Activated B cell treated with CpG ODN at 0.5 μM for 24 hours (primary cell): ENCODE measurements at regions not wholly inside any gene's neighbourhood (a gene's known extent, or its start where the extent isn't known, plus 50 kb on each side); places are given as distances from the start of the nearest gene placed in this dataset.

Source experiments
- ATAC-seq: fragments of 200-7000 bp; cut with Tn5 transposase; one replicate; pipeline ENCODE4 v1.10.0; 2021; ENCODE audit warnings: low read depth, mild to moderate bottlenecking, moderate library complexity
- CTCF ChIA-PET: fragments of 350-600 bp; sonication (Branson Sonifier 250); formaldehyde crosslinking; loops from one replicate; lab custom pipeline; 2021; ENCODE audit warnings: antibody characterized with exemption; lab: Charles Lee
- POLR2A ChIA-PET: fragments of 350-600 bp; sonication (Branson Sonifier 250); formaldehyde crosslinking; loops from one replicate; lab custom pipeline; 2021; ENCODE audit warnings: antibody characterized with exemption; lab: Charles Lee
- DNase-seq: peaks from one replicate; pipeline ENCODE4 v3.0.0; 2022
- H3K27ac Mint-ChIP-seq: one replicate; pipeline ENCODE4 v1.8.0; 2020; ENCODE audit warnings: mixed read lengths
- H3K27me3 Mint-ChIP-seq: one replicate; pipeline ENCODE4 v1.8.0; 2021; ENCODE audit warnings: mixed read lengths
- H3K36me3 Mint-ChIP-seq: one replicate; pipeline ENCODE4 v1.8.0; 2021; ENCODE audit warnings: low read depth, mixed read lengths
- H3K4me1 Mint-ChIP-seq: one replicate; pipeline ENCODE4 v1.8.0; 2021; ENCODE audit warnings: mixed read lengths
- H3K4me3 Mint-ChIP-seq: one replicate; pipeline ENCODE4 v1.8.0; 2020; ENCODE audit warnings: mild to moderate bottlenecking, mixed read lengths
- H3K9me3 Mint-ChIP-seq: one replicate; pipeline ENCODE4 v1.8.0; 2020; ENCODE audit warnings: mixed read lengths
- intact Hi-C: fragments of 100-400 bp; cut with micrococcal nuclease; formaldehyde crosslinking; loops from one replicate; pipeline ENCODE4 v1.15.1; 2024
- TF ChIP-seq, protein P1 (sequence below): fragments of 200-600 bp; IDR thresholded peaks from one replicate; pipeline ENCODE4 v1.8.0; 2022; ENCODE audit warnings: antibody characterized with exemption, mild to moderate bottlenecking

DNA sequence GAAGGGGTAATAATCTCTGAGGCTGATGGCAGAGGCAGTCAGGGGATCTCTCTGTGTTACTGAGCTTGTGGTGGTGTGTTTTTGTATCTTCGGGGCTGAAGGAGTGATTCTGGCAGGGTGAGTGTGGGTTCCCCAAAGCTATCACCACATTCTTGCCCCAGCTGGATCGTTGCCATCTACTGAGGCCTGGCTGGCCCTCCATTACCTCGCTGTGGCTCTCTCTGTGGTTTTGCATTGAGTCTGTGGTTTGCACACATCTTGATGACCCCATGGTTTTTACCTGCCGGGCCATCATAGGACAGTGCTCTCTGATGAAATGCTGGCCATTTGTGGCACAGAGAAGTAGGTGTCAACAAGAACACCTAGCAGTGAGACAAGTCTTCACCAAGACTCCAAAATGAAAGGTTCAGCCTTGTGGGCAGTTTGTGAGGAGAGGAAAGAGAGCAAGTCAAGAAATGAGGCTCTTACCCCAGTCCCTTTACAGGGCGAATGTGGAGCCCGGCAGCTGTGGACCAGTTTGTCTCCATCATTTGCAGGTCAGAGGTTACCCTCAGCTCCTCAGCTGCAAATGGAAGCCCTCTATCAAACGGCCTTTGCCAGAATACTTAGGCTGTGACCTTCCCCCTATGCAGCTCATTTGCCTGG is 69.0 kb upstream of the NPAS1 start:
- ChIA-PET POLR2A (interaction anchor here (0.6 kb wide), 2 partner anchors 9 to 26 kb away, joined by 6 to 8 read pairs; no protein-coding TSS in a partner anchor), CTCF (no interaction called here)
- TF ChIP-seq, protein P1, sequence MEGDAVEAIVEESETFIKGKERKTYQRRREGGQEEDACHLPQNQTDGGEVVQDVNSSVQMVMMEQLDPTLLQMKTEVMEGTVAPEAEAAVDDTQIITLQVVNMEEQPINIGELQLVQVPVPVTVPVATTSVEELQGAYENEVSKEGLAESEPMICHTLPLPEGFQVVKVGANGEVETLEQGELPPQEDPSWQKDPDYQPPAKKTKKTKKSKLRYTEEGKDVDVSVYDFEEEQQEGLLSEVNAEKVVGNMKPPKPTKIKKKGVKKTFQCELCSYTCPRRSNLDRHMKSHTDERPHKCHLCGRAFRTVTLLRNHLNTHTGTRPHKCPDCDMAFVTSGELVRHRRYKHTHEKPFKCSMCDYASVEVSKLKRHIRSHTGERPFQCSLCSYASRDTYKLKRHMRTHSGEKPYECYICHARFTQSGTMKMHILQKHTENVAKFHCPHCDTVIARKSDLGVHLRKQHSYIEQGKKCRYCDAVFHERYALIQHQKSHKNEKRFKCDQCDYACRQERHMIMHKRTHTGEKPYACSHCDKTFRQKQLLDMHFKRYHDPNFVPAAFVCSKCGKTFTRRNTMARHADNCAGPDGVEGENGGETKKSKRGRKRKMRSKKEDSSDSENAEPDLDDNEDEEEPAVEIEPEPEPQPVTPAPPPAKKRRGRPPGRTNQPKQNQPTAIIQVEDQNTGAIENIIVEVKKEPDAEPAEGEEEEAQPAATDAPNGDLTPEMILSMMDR: no peak
- H3K4me1 Mint-ChIP-seq: peaks cover 22% of the 10 kb centered on the region
- no peak overlapping the region for H3K27ac Mint-ChIP-seq
- H3K36me3 Mint-ChIP-seq: peaks cover 24% of the 10 kb centered on the region
- ATAC-seq: no peak
- DNase-seq: no peak
- H3K27me3 Mint-ChIP-seq: no peaks in the 10 kb centered on the region
- intact Hi-C loops: no loop called here
- H3K9me3 Mint-ChIP-seq: no peaks in the 10 kb centered on the region
- H3K4me3 Mint-ChIP-seq: no peak overlapping the region

DNA sequence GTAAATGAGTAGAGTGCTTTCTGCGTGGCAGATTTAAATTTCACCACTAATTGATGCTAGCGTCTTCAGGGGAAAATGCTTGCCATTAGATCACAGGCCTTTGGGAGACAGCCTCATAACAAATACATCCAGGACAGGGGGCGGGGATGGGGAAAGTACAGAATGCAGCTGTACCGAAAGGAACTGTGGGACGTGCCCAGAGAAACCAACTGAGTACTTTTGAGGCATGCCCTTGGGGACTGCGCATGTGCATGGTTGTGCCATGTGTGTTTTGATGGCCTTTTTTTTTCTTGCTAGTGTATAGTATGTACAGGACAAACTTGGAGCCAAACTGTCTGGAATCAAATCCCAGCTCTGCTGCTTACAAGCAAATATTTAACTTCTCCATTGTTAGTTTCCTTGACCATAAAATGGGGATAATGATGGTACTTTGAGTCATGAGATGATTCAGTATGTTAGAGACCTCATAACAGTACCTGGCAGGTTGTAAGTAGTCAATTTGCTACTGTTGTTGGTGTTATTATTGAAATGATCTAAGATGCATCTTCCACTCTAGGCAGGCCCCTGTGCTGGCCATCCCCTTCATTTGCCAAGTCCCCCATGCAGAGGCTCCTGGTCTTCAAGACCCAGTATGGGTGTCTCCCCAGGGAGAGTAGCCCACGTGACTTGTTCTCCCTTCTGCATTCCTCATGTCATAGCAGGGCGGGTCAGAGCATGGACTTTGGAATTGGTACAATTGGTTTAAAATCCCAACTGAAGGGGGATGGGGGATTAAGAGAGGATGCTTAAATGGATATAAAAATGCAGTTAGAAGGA is 68.3 kb upstream of the NPAS1 start:
- ATAC-seq (no peak), DNase-seq (no peak)
- H3K4me3 Mint-ChIP-seq: no peak overlapping the region
- no peak overlapping the region for H3K27ac Mint-ChIP-seq
- TF ChIP-seq, protein P1: no peak
- CTCF ChIA-PET: no interaction called here
- peaks cover 21% of the 10 kb centered on the region for H3K36me3 Mint-ChIP-seq
- H3K27me3 Mint-ChIP-seq: no peaks in the 10 kb centered on the region
- H3K9me3 Mint-ChIP-seq: no peaks in the 10 kb centered on the region
- intact Hi-C loops: no loop called here
- peaks cover 25% of the 10 kb centered on the region for H3K4me1 Mint-ChIP-seq
- POLR2A ChIA-PET: no interaction called here

DNA sequence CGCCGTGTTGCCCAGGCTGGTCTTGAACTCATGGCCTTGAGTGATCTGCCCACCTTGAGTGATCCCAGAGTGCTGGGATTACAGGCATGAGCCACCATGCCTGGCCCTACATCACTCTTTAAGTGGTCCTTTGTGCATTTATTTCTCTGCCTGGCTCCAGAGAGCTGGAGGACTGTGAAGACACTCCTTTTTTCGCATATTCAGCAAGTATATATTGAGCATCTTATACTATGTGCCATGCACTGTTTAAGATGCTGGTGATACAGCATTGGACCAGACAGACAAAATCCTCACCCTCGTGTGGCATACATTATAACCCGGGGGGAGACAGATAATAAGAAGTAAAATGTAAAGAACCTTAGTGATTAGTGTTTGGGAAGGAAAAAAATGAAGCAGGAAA is 66.8 kb upstream of the NPAS1 start:
- H3K36me3 Mint-ChIP-seq: peaks cover 21% of the 10 kb centered on the region
- intact Hi-C loops: no loop called here
- CTCF ChIA-PET: no interaction called here
- H3K4me3 Mint-ChIP-seq: no peak overlapping the region
- ATAC-seq: no peak
- peak overlapping the region; percentile 27 for H3K27ac Mint-ChIP-seq
- no peak for DNase-seq
- POLR2A ChIA-PET: no interaction called here
- H3K4me1 Mint-ChIP-seq: peaks cover 28% of the 10 kb centered on the region
- H3K27me3 Mint-ChIP-seq: no peaks in the 10 kb centered on the region
- no peaks in the 10 kb centered on the region for H3K9me3 Mint-ChIP-seq
- TF ChIP-seq, protein P1: no peak

- ChIA-PET POLR2A (no interaction called here), CTCF (interaction anchor here (1.4 kb wide), 1 partner anchor 59 kb away, joined by 4 read pairs; no protein-coding TSS in a partner anchor)
- Mint-ChIP-seq H3K4me3 (no peak overlapping the region), H3K9me3 (no peaks in the 10 kb centered on the region), H3K27me3 (no peaks in the 10 kb centered on the region), H3K4me1 (peaks cover 28% of the 10 kb centered on the region), H3K27ac (peak overlapping the region; percentile 35), H3K36me3 (peaks cover 20% of the 10 kb centered on the region)
- intact Hi-C loops: no loop called here
- DNase-seq (no peak), ATAC-seq (no peak)
- TF ChIP-seq, protein P1: no peak
Measured at GRCh38 chr19:46953955-46954501, 65.6 kb upstream of the NPAS1 start.

DNA sequence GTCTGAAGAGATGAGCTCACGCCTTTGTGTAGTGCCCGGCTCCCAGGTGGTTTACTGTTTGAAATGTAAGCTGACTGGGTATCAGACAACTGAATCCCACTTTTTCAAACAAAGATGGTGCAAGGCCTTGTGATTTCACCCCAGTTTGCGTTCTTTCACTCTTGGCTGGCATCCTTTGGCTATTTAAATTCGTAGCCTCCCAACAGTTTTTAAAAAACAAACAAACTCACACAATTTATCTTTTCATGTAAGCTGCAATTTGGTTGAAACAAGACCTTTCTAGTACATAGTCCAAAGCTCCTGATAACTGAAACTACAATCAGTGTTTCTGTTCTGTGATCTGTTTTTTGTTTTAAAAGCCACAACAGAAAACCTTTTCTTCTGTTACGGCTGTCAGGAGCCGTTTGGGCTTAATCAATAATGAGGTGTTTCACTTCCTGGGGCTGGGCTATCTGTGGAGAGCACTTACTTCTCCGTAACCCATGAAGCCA is 65.1 kb upstream of the NPAS1 start:
- H3K27ac Mint-ChIP-seq: peak overlapping the region; percentile 67
- TF ChIP-seq, protein P1: no peak
- H3K27me3 Mint-ChIP-seq: no peaks in the 10 kb centered on the region
- POLR2A ChIA-PET: no interaction called here
- no peak for DNase-seq
- no peaks in the 10 kb centered on the region for H3K9me3 Mint-ChIP-seq
- CTCF ChIA-PET: interaction anchor here (0.6 to 1.4 kb wide), 2 partner anchors 19 to 59 kb away, joined by 3 to 4 read pairs; no protein-coding TSS in a partner anchor
- H3K36me3 Mint-ChIP-seq: peaks cover 17% of the 10 kb centered on the region
- no peak for ATAC-seq
- intact Hi-C loops: no loop called here
- peaks cover 28% of the 10 kb centered on the region for H3K4me1 Mint-ChIP-seq
- H3K4me3 Mint-ChIP-seq: peak overlapping the region; percentile 73
